HPDE6-E6E7 (cell line): ENCODE measurements at regions not wholly inside any gene's neighbourhood (a gene's known extent, or its start where the extent isn't known, plus 50 kb on each side); places are given as distances from the start of the nearest gene placed in this dataset.
"Not testable (repeated sequence)": the region's sequence is repeated elsewhere in the genome, so short reads cannot be mapped to it uniquely, and the experiment has no call there.

Source experiments
- DNase-seq: peaks from one replicate; pipeline ENCODE4 v3.0.0; 2011; ENCODE audit warnings: missing footprints; ENCODE audit errors: extremely low spot score

GRCh38 chr2:144999936-145000335, 480.0 kb upstream of the ZEB2 start:
- no peak for DNase-seq

GRCh38 chr2:144999071-144999875, 479.4 kb upstream of the ZEB2 start:
- no peak for DNase-seq

- no peak for DNase-seq
These were observed 478.5 kb upstream of the ZEB2 start for GRCh38 chr2:144998435-144998834.

- DNase-seq: no peak
These were observed 476.4 kb upstream of the ZEB2 start for GRCh38 chr2:144996225-144996795.

GRCh38 chr2:144995482-144995881, 475.6 kb upstream of the ZEB2 start:
- DNase-seq: no peak

- no peak for DNase-seq
These were observed 470.7 kb upstream of the ZEB2 start for GRCh38 chr2:144990661-144991060.

GRCh38 chr2:144989579-144990270, 469.8 kb upstream of the ZEB2 start:
- no peak for DNase-seq

GRCh38 chr2:144988591-144988990, 468.7 kb upstream of the ZEB2 start:
- no peak for DNase-seq

- no peak for DNase-seq
These were observed 466.8 kb upstream of the ZEB2 start for GRCh38 chr2:144986691-144987090.

- DNase-seq: no peak
These were observed 464.1 kb upstream of the ZEB2 start for GRCh38 chr2:144984038-144984437.

- no peak for DNase-seq
These were observed 463.2 kb upstream of the ZEB2 start for GRCh38 chr2:144983107-144983506.

- DNase-seq: no peak
These were observed 462.6 kb upstream of the ZEB2 start for GRCh38 chr2:144982481-144982880.

GRCh38 chr2:144975881-144976280, 456.0 kb upstream of the ZEB2 start:
- DNase-seq: no peak

GRCh38 chr2:144972676-144973075, 452.8 kb upstream of the ZEB2 start:
- no peak for DNase-seq

- no peak for DNase-seq
These were observed 451.9 kb upstream of the ZEB2 start for GRCh38 chr2:144971786-144972335.

GRCh38 chr2:144970410-144970809, 450.5 kb upstream of the ZEB2 start:
- not testable (repeated sequence) for DNase-seq

- not testable (repeated sequence) for DNase-seq
These were observed 449.6 kb upstream of the ZEB2 start for GRCh38 chr2:144969564-144969963.

- no peak for DNase-seq
These were observed 448.0 kb upstream of the ZEB2 start for GRCh38 chr2:144967961-144968360.

GRCh38 chr2:144965172-144965571, 445.3 kb upstream of the ZEB2 start:
- DNase-seq: no peak

- no peak for DNase-seq
These were observed 443.1 kb upstream of the ZEB2 start for GRCh38 chr2:144963031-144963430.

GRCh38 chr2:144959416-144959815, 439.5 kb upstream of the ZEB2 start:
- no peak for DNase-seq

GRCh38 chr2:144950899-144951560, 431.1 kb upstream of the ZEB2 start:
- DNase-seq: peak; percentile 69
